WTC11 (cell line): ENCODE measurements at regions not wholly inside any gene's neighbourhood (a gene's known extent, or its start where the extent isn't known, plus 50 kb on each side); places are given as distances from the start of the nearest gene placed in this dataset.

Experiments
- ATAC-seq: fragments of 200-7000 bp; cut with Tn5 transposase; 2 replicates; pipeline ENCODE4 v1.10.0; 2021; ENCODE audit warnings: mild to moderate bottlenecking, moderate library complexity
- CTCF ChIA-PET: fragments of 300-600 bp; sonication (Branson Sonifier 250); formaldehyde crosslinking; loops from one replicate; lab custom pipeline; 2021; ENCODE audit warnings: antibody characterized with exemption; lab: Charles Lee
- POLR2A ChIA-PET: fragments of 350-600 bp; sonication (Branson Sonifier 250); formaldehyde crosslinking; loops from one replicate; lab custom pipeline; 2021; ENCODE audit warnings: antibody characterized with exemption; lab: Charles Lee
- DNase-seq: peaks from one replicate; pipeline ENCODE4 v3.0.0; 2021; ENCODE audit warnings: low spot score
- H3K27ac Mint-ChIP-seq: 2 replicates; pipeline ENCODE4 v1.8.0; 2021; ENCODE audit warnings: mixed read lengths
- H3K27me3 Mint-ChIP-seq: 2 replicates; pipeline ENCODE4 v1.8.0; 2021; ENCODE audit warnings: low read depth, mild to moderate bottlenecking, moderate library complexity, mixed read lengths
- H3K36me3 Mint-ChIP-seq: 2 replicates; pipeline ENCODE4 v1.8.0; 2021; ENCODE audit warnings: mixed read lengths
- H3K4me1 Mint-ChIP-seq: 2 replicates; pipeline ENCODE4 v1.8.0; 2022; ENCODE audit warnings: mixed read lengths
- H3K4me3 Mint-ChIP-seq: 2 replicates; pipeline ENCODE4 v1.8.0; 2021; ENCODE audit warnings: mild to moderate bottlenecking, moderate library complexity, mixed read lengths
- H3K9me3 Mint-ChIP-seq: 2 replicates; pipeline ENCODE4 v1.8.0; 2021; ENCODE audit warnings: mixed read lengths
- AR ChIP-seq: fragments of 250-450 bp; sonication (Bioruptor Pico); IDR thresholded peaks from 2 replicates; pipeline ENCODE4 v1.9.0; 2021; ENCODE audit warnings: mild to moderate bottlenecking
- ATF2 ChIP-seq: sonication (generic); formaldehyde crosslinking; IDR thresholded peaks from 2 replicates; pipeline ENCODE4 v1.8.1; 2022; ENCODE audit warnings: low read depth, missing genetic modification reagents, borderline replicate concordance
- FOXP1 ChIP-seq: sonication (generic); formaldehyde crosslinking; IDR thresholded peaks from 2 replicates; pipeline ENCODE4 v1.8.0; 2022; ENCODE audit warnings: missing genetic modification reagents, mild to moderate bottlenecking, moderate library complexity, borderline replicate concordance
- PRDM15 ChIP-seq: sonication (generic); formaldehyde crosslinking; IDR thresholded peaks from 2 replicates; pipeline ENCODE4 v1.8.0; 2022; ENCODE audit warnings: missing genetic modification reagents
- PREB ChIP-seq: sonication (generic); formaldehyde crosslinking; IDR thresholded peaks from 2 replicates; pipeline ENCODE4 v1.8.1; 2022; ENCODE audit warnings: mild to moderate bottlenecking, missing genetic modification reagents, moderate library complexity, borderline replicate concordance
- RELA ChIP-seq: sonication (generic); formaldehyde crosslinking; IDR thresholded peaks from 2 replicates; pipeline ENCODE4 v1.8.1; 2022; ENCODE audit warnings: missing genetic modification reagents, mild to moderate bottlenecking, borderline replicate concordance
- SMAD3 ChIP-seq: sonication (generic); formaldehyde crosslinking; IDR thresholded peaks from 2 replicates; pipeline ENCODE4 v1.8.0; 2022; ENCODE audit warnings: missing genetic modification reagents, mild to moderate bottlenecking, borderline replicate concordance
- TP53 ChIP-seq: sonication (generic); formaldehyde crosslinking; IDR thresholded peaks from 2 replicates; pipeline ENCODE4 v1.8.1; 2023; ENCODE audit warnings: mild to moderate bottlenecking, missing genetic modification reagents
- USF2 ChIP-seq: sonication (generic); formaldehyde crosslinking; IDR thresholded peaks from 2 replicates; pipeline ENCODE4 v1.8.1; 2023; ENCODE audit warnings: mild to moderate bottlenecking, missing genetic modification reagents, moderate library complexity
- ZNF121 ChIP-seq: sonication (generic); formaldehyde crosslinking; IDR thresholded peaks from 2 replicates; pipeline ENCODE4 v1.8.0; 2023; ENCODE audit warnings: missing genetic modification reagents
- ZNF281 ChIP-seq: sonication (generic); formaldehyde crosslinking; IDR thresholded peaks from 2 replicates; pipeline ENCODE4 v1.8.0; 2023; ENCODE audit warnings: mild to moderate bottlenecking, missing genetic modification reagents

GRCh38 chr1:71210718-71211117 lies 129.9 kb upstream of the ZRANB2 start (continued):
- TF ChIP-seq ATF2 (no peak), PREB (CRISPR knock-in tag) (no peak), PRDM15 (CRISPR knock-in tag) (no peak), SMAD3 (CRISPR knock-in tag) (no peak), ZNF281 (CRISPR knock-in tag) (no peak)

- ATAC-seq (no peak), DNase-seq (no peak)
- H3K36me3 Mint-ChIP-seq: no peaks in the 10 kb centered on the region
- TF ChIP-seq FOXP1 (CRISPR knock-in tag): no peak
- no peak for TF ChIP-seq USF2 (CRISPR knock-in tag)
- no peak for TF ChIP-seq TP53 (CRISPR knock-in tag)
- TF ChIP-seq AR (CRISPR knock-in tag): no peak
- no peak for TF ChIP-seq RELA (CRISPR knock-in tag)
- no peak for TF ChIP-seq ZNF121
- H3K27me3 Mint-ChIP-seq: no peaks in the 10 kb centered on the region
- H3K4me1 Mint-ChIP-seq: no peaks in the 10 kb centered on the region
- POLR2A ChIA-PET: no interaction called here
- no peak overlapping the region for H3K4me3 Mint-ChIP-seq
- no peak overlapping the region for H3K27ac Mint-ChIP-seq
- H3K9me3 Mint-ChIP-seq: no peaks in the 10 kb centered on the region
- CTCF ChIA-PET: no interaction called here
Measured at GRCh38 chr1:71203241-71203640, 122.4 kb upstream of the ZRANB2 start.
